ENCODE measurements at regions not wholly inside any gene's neighbourhood (a gene's known extent, or its start where the extent isn't known, plus 50 kb on each side); places are given as distances from the start of the nearest gene placed in this dataset.
A peak's percentile ranks its signal among the peaks of the same experiment; 100 is the strongest.

- DNase-seq (ENCODE audit: low spot score), result no peak
Observed at GRCh38 chr2:19035238-19035637, 323.2 kb downstream of the OSR1 start.

- DNase-seq (ENCODE audit: low spot score), result no peak
Observed at GRCh38 chr2:19033240-19033639, 325.2 kb downstream of the OSR1 start.

GRCh38 chr2:19031642-19032041 is 326.8 kb downstream of the OSR1 start:
- DNase-seq (ENCODE audit: low spot score), result no peak

- DNase-seq (ENCODE audit: low spot score), result no peak
Observed at GRCh38 chr2:19029655-19030054, 328.8 kb downstream of the OSR1 start.

GRCh38 chr2:19028587-19029375 is 329.6 kb downstream of the OSR1 start:
- DNase-seq (ENCODE audit: low spot score), result no peak

- no peak for DNase-seq (ENCODE audit: low spot score)
Observed at GRCh38 chr2:19027626-19028025, 330.8 kb downstream of the OSR1 start.

GRCh38 chr2:19026261-19026660 is 332.2 kb downstream of the OSR1 start:
- DNase-seq (ENCODE audit: low spot score), result no peak

- DNase-seq (ENCODE audit: low spot score), result no peak
Observed at GRCh38 chr2:19022334-19022733, 336.1 kb downstream of the OSR1 start.

GRCh38 chr2:19021721-19022120 is 336.7 kb downstream of the OSR1 start:
- DNase-seq (ENCODE audit: low spot score), result no peak

GRCh38 chr2:19021100-19021476 is 337.3 kb downstream of the OSR1 start:
- DNase-seq (ENCODE audit: low spot score), result peak; percentile 18

GRCh38 chr2:19020144-19021099 is 338.0 kb downstream of the OSR1 start:
- DNase-seq (ENCODE audit: low spot score), result no peak

- DNase-seq (ENCODE audit: low spot score), result no peak
Observed at GRCh38 chr2:19009510-19009909, 348.9 kb downstream of the OSR1 start.

GRCh38 chr2:19003554-19003953 is 354.9 kb downstream of the OSR1 start:
- DNase-seq (ENCODE audit: low spot score), result no peak

GRCh38 chr2:19000776-19001175 is 357.6 kb downstream of the OSR1 start:
- DNase-seq (ENCODE audit: low spot score), result no peak

- DNase-seq (ENCODE audit: low spot score), result no peak
Observed at GRCh38 chr2:18999198-18999597, 359.2 kb downstream of the OSR1 start.

GRCh38 chr2:18998491-18998890 is 359.9 kb downstream of the OSR1 start:
- no peak for DNase-seq (ENCODE audit: low spot score)

- no peak for DNase-seq (ENCODE audit: low spot score)
Observed at GRCh38 chr2:18993756-18994338, 364.6 kb downstream of the OSR1 start.

GRCh38 chr2:18991177-18992168 is 366.9 kb downstream of the OSR1 start:
- peak; percentile 67 for DNase-seq (ENCODE audit: low spot score)

- DNase-seq (ENCODE audit: low spot score), result no peak
Observed at GRCh38 chr2:18988631-18989232, 369.7 kb downstream of the OSR1 start.

- DNase-seq (ENCODE audit: low spot score), result peak; percentile 69
Observed at GRCh38 chr2:18987592-18988073, 370.8 kb downstream of the OSR1 start.

GRCh38 chr2:18987016-18987415 is 371.4 kb downstream of the OSR1 start:
- DNase-seq (ENCODE audit: low spot score), result no peak
